Neural cell (in vitro differentiated cells): ENCODE measurements at regions not wholly inside any gene's neighbourhood (a gene's known extent, or its start where the extent isn't known, plus 50 kb on each side); places are given as distances from the start of the nearest gene placed in this dataset.

Source experiments
- CTCF ChIP-seq: fragments of 450-650 bp; IDR thresholded peaks from 2 replicates; pipeline ENCODE4 v1.5.1; 2014; ENCODE audit warnings: antibody characterized with exemption, mild to moderate bottlenecking, moderate library complexity; ENCODE audit not compliant: poor library complexity, severe bottlenecking
- EP300 ChIP-seq: fragments of 450-650 bp; conservative IDR thresholded peaks from 2 replicates; pipeline ENCODE4 v1.6.1; 2014; ENCODE audit warnings: antibody characterized with exemption, mild to moderate bottlenecking, moderate library complexity; ENCODE audit not compliant: poor library complexity, severe bottlenecking
- EZH2 ChIP-seq: fragments of 200-600, 300-800 bp; shearing (Covaris generic), sonication (generic); IDR thresholded peaks from 2 replicates; pipeline ENCODE4 v1.6.1; 2014; ENCODE audit warnings: antibody characterized with exemption, low read length, borderline replicate concordance, mild to moderate bottlenecking; ENCODE audit not compliant: insufficient read depth, poor library complexity, severe bottlenecking
- MXI1 ChIP-seq: fragments of 450-650 bp; conservative IDR thresholded peaks from 2 replicates; pipeline ENCODE4 v1.6.1; 2014; ENCODE audit warnings: antibody characterized with exemption, mild to moderate bottlenecking; ENCODE audit not compliant: poor library complexity, severe bottlenecking
- POLR2AphosphoS5 ChIP-seq: IDR thresholded peaks from 2 replicates; pipeline ENCODE4 v1.6.1; 2012
- SMC3 ChIP-seq: fragments of 450-650 bp; conservative IDR thresholded peaks from 2 replicates; pipeline ENCODE4 v1.6.1; 2014; ENCODE audit warnings: antibody characterized with exemption, mild to moderate bottlenecking, moderate library complexity; ENCODE audit not compliant: poor library complexity
- TAF1 ChIP-seq: IDR thresholded peaks from 2 replicates; pipeline ENCODE4 v1.6.1; 2012; ENCODE audit warnings: low read depth

- TF ChIP-seq POLR2AphosphoS5, result no peak
- no peak for TF ChIP-seq CTCF
- no peak for TF ChIP-seq MXI1
- TF ChIP-seq SMC3, result no peak
- TF ChIP-seq TAF1, result no peak
- TF ChIP-seq EP300, result no peak
- no peak for TF ChIP-seq EZH2
Measured at GRCh38 chr15:45784656-45785055, 149.8 kb downstream of the SQOR start.
